K562 (cell line): ENCODE measurements at regions not wholly inside any gene's neighbourhood (a gene's known extent, or its start where the extent isn't known, plus 50 kb on each side); places are given as distances from the start of the nearest gene placed in this dataset.

ENCODE experiments used
- ATAC-seq: fragments of 200-7000 bp; cut with Tn5 transposase; 3 replicates; pipeline ENCODE4 v1.9.1; 2020; ENCODE audit warnings: moderate library complexity
- BruUV-seq: library from RNA; stranded (reverse); fragments of 400-500 nt; replicated peaks from 2 replicates; lab custom pipeline; 2021; lab: Mats Ljungman, UMichigan
- CTCF ChIA-PET: fragments of 300-600 bp; formaldehyde crosslinking; extraction: SDS; loops from one replicate; lab custom pipeline; 2021; ENCODE audit warnings: low intra/inter-chr PET ratio; lab: Yijun Ruan, JAX
- POLR2A ChIA-PET: fragments of 300-600, 350-650 bp; sonication (Branson Sonifier 250); formaldehyde crosslinking; extraction: SDS; loops from one replicate; lab custom pipeline; 2021; ENCODE audit warnings: antibody characterized with exemption, inconsistent platforms; lab: Yijun Ruan, JAX
- DNase-seq, 4 experiments: peaks; one replicate each; pipeline versions ENCODE4 v3.0.0 to v3.0.0-alpha.2; 2011 to 2018; ENCODE audit warnings: low spot score in 3 of 4, mixed read lengths in 3 of 4; ENCODE audit errors: extremely low read depth in 1 of 4
- FAIRE-seq: peaks from 2 replicates; lab custom pipeline; 2011; peaks lifted over from hg19 to GRCh38; lab: Jason Lieb, UNC
- H2AFZ ChIP-seq: 2 replicates; pipeline ENCODE4 v1.6.0; 2011; ENCODE audit warnings: low read depth, low read length, control low read depth, inconsistent platforms
- H3K27ac ChIP-seq: fragments of 200-600 bp; 3 replicates; pipeline ENCODE4 v1.8.0; 2011; ENCODE audit warnings: low read depth, mild to moderate bottlenecking, control low read depth, inconsistent platforms, low read length, moderate library complexity, mixed read lengths; ENCODE audit errors: extremely low read depth
- H3K27me3 ChIP-seq, 2 experiments: fragments of 300-600 bp in 1 of 2; 2 replicates in 1 of 2; 3 replicates in 1 of 2; pipeline versions ENCODE4 v1.6.0 to v1.8.0; 2011; ENCODE audit warnings: inconsistent platforms in 2 of 2, low read length in 2 of 2, mild to moderate bottlenecking in 1 of 2, mixed read lengths in 1 of 2, moderate library complexity in 1 of 2; ENCODE audit not compliant: control insufficient read depth in 2 of 2, insufficient read depth in 2 of 2
- H3K36me3 ChIP-seq: fragments of 300-600 bp; 3 replicates; pipeline ENCODE4 v1.8.0; 2011; ENCODE audit warnings: mild to moderate bottlenecking, low read length, inconsistent platforms; ENCODE audit not compliant: control insufficient read depth, insufficient read depth
- H3K4me1 ChIP-seq, 2 experiments: fragments of 200-600 bp in 1 of 2; replicated peaks in 1 of 2; 2 replicates in 1 of 2; 3 replicates in 1 of 2; pipeline versions ENCODE4 v1.5.1 to v1.8.0; 2011; ENCODE audit warnings: inconsistent platforms in 2 of 2, low read length in 2 of 2, mild to moderate bottlenecking in 1 of 2, mixed read lengths in 1 of 2, moderate library complexity in 1 of 2; ENCODE audit not compliant: control insufficient read depth in 2 of 2, insufficient read depth in 2 of 2
- H3K4me2 ChIP-seq: 2 replicates; pipeline ENCODE4 v1.6.1; 2011; ENCODE audit warnings: low read length, control low read depth, inconsistent platforms, mixed read lengths; ENCODE audit not compliant: insufficient read depth
- H3K4me3 ChIP-seq: fragments of 200-600 bp; sonication (generic), shearing (Covaris generic); 2 replicates; pipeline ENCODE4 v1.5.1; 2016; ENCODE audit warnings: control low read depth, inconsistent platforms
- H3K79me2 ChIP-seq: fragments of 200-600 bp; 3 replicates; pipeline ENCODE4 v1.8.0; 2011; ENCODE audit warnings: low read length, inconsistent platforms; ENCODE audit not compliant: control insufficient read depth, insufficient read depth
- H3K9ac ChIP-seq, 2 experiments: 2 replicates each; pipeline versions ENCODE4 v1.6.0 to v1.6.1; 2011; ENCODE audit warnings: low read depth in 2 of 2, low read length in 2 of 2, control low read depth in 1 of 2, inconsistent platforms in 1 of 2, mild to moderate bottlenecking in 1 of 2, mixed read lengths in 1 of 2; ENCODE audit not compliant: insufficient read depth in 1 of 2
- H3K9me1 ChIP-seq: one replicate; pipeline ENCODE4 v1.6.0; 2011; ENCODE audit warnings: inconsistent platforms, mild to moderate bottlenecking, low read length, moderate library complexity; ENCODE audit not compliant: control insufficient read depth, insufficient read depth
- H3K9me3 ChIP-seq: replicated peaks from 2 replicates; pipeline ENCODE4 v1.5.1; 2011; ENCODE audit warnings: low read depth, low read length, inconsistent platforms; ENCODE audit not compliant: control insufficient read depth, insufficient read depth
- H4K20me1 ChIP-seq: replicated peaks from 2 replicates; pipeline ENCODE4 v1.6.1; 2011; ENCODE audit warnings: low read length, inconsistent platforms, mixed read lengths; ENCODE audit not compliant: control insufficient read depth, insufficient read depth
- BCOR ChIP-seq: fragments of 450-650 bp; IDR thresholded peaks from 2 replicates; pipeline ENCODE4 v1.6.1; 2016
- BRD4 ChIP-seq: fragments of 200-600 bp; sonication (generic); IDR thresholded peaks from 2 replicates; pipeline ENCODE4 v1.6.1; 2017; ENCODE audit warnings: inconsistent platforms
- CBX2 ChIP-seq: fragments of 200-600 bp; sonication (generic); IDR thresholded peaks from one replicate; pipeline ENCODE4 v1.6.1; 2012; ENCODE audit warnings: mild to moderate bottlenecking, low read length, inconsistent platforms; ENCODE audit not compliant: insufficient read depth, poor library complexity, severe bottlenecking
- CEBPG ChIP-seq, 3 experiments: fragments of 200-800 bp in 1 of 3; sonication (Bioruptor generic) in 1 of 3; sonication (generic) in 1 of 3; formaldehyde crosslinking in 1 of 3; IDR thresholded peaks in 2 of 3; conservative IDR thresholded peaks in 1 of 3; 2 replicates each; pipeline versions ENCODE4 v1.6.1 to v1.8.0; 2016 to 2022; ENCODE audit warnings: missing compliant biosample characterization in 2 of 3, missing genetic modification characterization in 2 of 3, mild to moderate bottlenecking in 1 of 3, missing genetic modification reagents in 1 of 3
- CGGBP1 ChIP-seq: fragments of 250-450 bp; sonication (Bioruptor Pico); IDR thresholded peaks from 2 replicates; pipeline ENCODE4 v1.9.0; 2021; ENCODE audit warnings: mild to moderate bottlenecking
- HCFC1 ChIP-seq: IDR thresholded peaks from 2 replicates; pipeline ENCODE4 v1.6.1; 2012; ENCODE audit warnings: low read depth, low read length, improper control_type of control experiment
- MEF2A ChIP-seq: IDR thresholded peaks from 2 replicates; pipeline ENCODE4 v1.6.1; 2011; ENCODE audit warnings: low read depth, mild to moderate bottlenecking, low read length, moderate library complexity; ENCODE audit not compliant: control insufficient read depth
- NCOA1 ChIP-seq: fragments of 450-650 bp; IDR thresholded peaks from 2 replicates; pipeline ENCODE4 v1.6.1; 2016; ENCODE audit warnings: low read depth
- POLR2H ChIP-seq: IDR thresholded peaks from 2 replicates; pipeline ENCODE4 v1.6.1; 2016; ENCODE audit warnings: missing genetic modification characterization, low read depth, mild to moderate bottlenecking, control low read depth, missing compliant biosample characterization, moderate library complexity
- SMARCE1 ChIP-seq: fragments of 450-650 bp; IDR thresholded peaks from 2 replicates; pipeline ENCODE4 v1.7.1; 2016; ENCODE audit warnings: mild to moderate bottlenecking
- TEAD1 ChIP-seq, 2 experiments: fragments of 450-650 bp in 1 of 2; sonication (generic) in 1 of 2; formaldehyde crosslinking; IDR thresholded peaks; 2 replicates each; pipeline versions ENCODE4 v1.4.0 to v1.8.0; 2020 to 2022; ENCODE audit warnings: mild to moderate bottlenecking in 2 of 2, missing genetic modification reagents in 1 of 2
- USF2 ChIP-seq: sonication (generic); formaldehyde crosslinking; IDR thresholded peaks from 2 replicates; pipeline ENCODE4 v1.5.0; 2020; ENCODE audit warnings: missing genetic modification reagents
- YBX1 ChIP-seq: fragments of 450-650 bp; IDR thresholded peaks from 2 replicates; pipeline ENCODE4 v1.7.1; 2016; ENCODE audit warnings: mild to moderate bottlenecking
- ZBTB5 ChIP-seq: fragments of 450-650 bp; IDR thresholded peaks from 2 replicates; pipeline ENCODE4 v1.6.1; 2017; ENCODE audit warnings: antibody characterized with exemption
- ZFX ChIP-seq: sonication (generic); formaldehyde crosslinking; IDR thresholded peaks from 2 replicates; pipeline ENCODE4 v1.8.0; 2022; ENCODE audit warnings: mild to moderate bottlenecking, missing genetic modification reagents, moderate library complexity
- ZNF217 ChIP-seq: sonication (generic); formaldehyde crosslinking; IDR thresholded peaks from 2 replicates; pipeline ENCODE4 v1.8.0; 2022; ENCODE audit warnings: mild to moderate bottlenecking, missing genetic modification reagents
- ZNF431 ChIP-seq: sonication (generic); formaldehyde crosslinking; IDR thresholded peaks from 2 replicates; pipeline ENCODE4 v1.8.0; 2022; ENCODE audit warnings: mild to moderate bottlenecking, missing genetic modification reagents
- ZNF584 ChIP-seq: fragments of 200-800 bp; sonication (Bioruptor generic); IDR thresholded peaks from 2 replicates; pipeline ENCODE4 v1.6.1; 2016; ENCODE audit warnings: low read depth, mild to moderate bottlenecking, missing genetic modification characterization, missing compliant biosample characterization
- WGBS: fragments of 100-300 bp; shearing (Covaris generic); methylation state at CpG from one replicate; pipeline ENCODE4 v1.1.6; 2016; ENCODE audit warnings: low coverage, mixed read lengths; ENCODE audit not compliant: insufficient coverage; ENCODE audit errors: missing lambda C conversion rate; 5-methylcytosine and 5-hydroxymethylcytosine counted together
- in situ Hi-C: fragments of 300-500 bp; cut with MboI; formaldehyde crosslinking; loops from 4 replicates; pipeline ENCODE4 v1.15.0; 2018; ENCODE audit warnings: inconsistent platforms, mixed read lengths
- intact Hi-C: fragments of 100-400 bp; cut with micrococcal nuclease; formaldehyde crosslinking; loops from 2 replicates; pipeline ENCODE4 v1.14.2; 2022

- TF ChIP-seq CGGBP1 (CRISPR knock-in tag) (no peak), NCOA1 (no peak), ZNF584 (CRISPR knock-in tag) (no peak), SMARCE1 (no peak), BCOR (no peak), ZFX (CRISPR knock-in tag) (no peak)
Measured at GRCh38 chr1:62380181-62380580, 56.7 kb upstream of the USP1 start (continued).

- intact Hi-C loops, result no loop called here
- DNase-seq (no peak), FAIRE-seq (no peak), ATAC-seq (no peak)
- no peaks in the 10 kb centered on the region for H4K20me1 ChIP-seq
- H2AFZ ChIP-seq, result no peak overlapping the region
- no peak overlapping the region for H3K27ac ChIP-seq
- BruUV-seq, result no TSS peak
- WGBS, result 4% methylated on average over 10 of the region's 10 CpGs
- H3K36me3 ChIP-seq, result no peaks in the 10 kb centered on the region
- no peaks in the 10 kb centered on the region; the same call in 1 of the 2 replicates for H3K9me3 ChIP-seq
- no peak overlapping the region for H3K4me3 ChIP-seq
- H3K4me1 ChIP-seq, result no peaks in the 10 kb centered on the region
- POLR2A ChIA-PET, result interaction anchor here (0.6 to 0.9 kb wide), 3 partner anchors 16 to 166 kb away, joined by 3 to 5 read pairs (median 4); no protein-coding TSS in a partner anchor
- no peaks in the 10 kb centered on the region for H3K9me1 ChIP-seq
- TF ChIP-seq ZNF217 (CRISPR knock-in tag) (no peak), CEBPG (CRISPR knock-in tag; IDR thresholded peaks at IDR 0.05) (no peak), CEBPG (tag; conservative IDR thresholded peaks at IDR 0.05 in 1 of 2, IDR thresholded peaks at IDR 0.05 in 1 of 2) (no peak), CBX2 (no peak), MEF2A (no peak), POLR2H (tag) (no peak), ZNF431 (CRISPR knock-in tag) (no peak), YBX1 (no peak), BRD4 (no peak), TEAD1 (CRISPR knock-in tag; IDR thresholded peaks at IDR 0.05) (no peak), ZBTB5 (no peak), USF2 (no peak), HCFC1 (no peak)
- no peak overlapping the region for H3K4me2 ChIP-seq
- H3K79me2 ChIP-seq, result no peaks in the 10 kb centered on the region
- in situ Hi-C loops, result no loop called here
- CTCF ChIA-PET, result no interaction called here
- no peak overlapping the region for H3K9ac ChIP-seq
- peaks cover 7 to 23% of the 10 kb centered on the region in 2 experiments; a peak in 3 of 5 replicates for H3K27me3 ChIP-seq
Measured at GRCh38 chr1:62381831-62382657, 54.8 kb upstream of the USP1 start.
